ENCODE measurements at regions not wholly inside any gene's neighbourhood (a gene's known extent, or its start where the extent isn't known, plus 50 kb on each side); places are given as distances from the start of the nearest gene placed in this dataset.

- TF ChIP-seq CTCF (IDR thresholded peaks at IDR 0.05) (no peak), POLR2A (IDR thresholded peaks at IDR 0.05) (no peak)
Measured at GRCh38 chr3:25902586-25902985, 112.7 kb downstream of the OXSM start.
